IPS-NIHi11 (cell line): ENCODE measurements at regions not wholly inside any gene's neighbourhood (a gene's known extent, or its start where the extent isn't known, plus 50 kb on each side); places are given as distances from the start of the nearest gene placed in this dataset.

ENCODE experiments used
- DNase-seq: peaks from one replicate; pipeline ENCODE4 v3.0.0; 2012; ENCODE audit warnings: mixed read lengths, low spot score

- no peak for DNase-seq
Measured at GRCh38 chr4:18571301-18571761, 549.8 kb upstream of the LCORL start.

GRCh38 chr4:18570370-18570769 is 548.8 kb upstream of the LCORL start:
- DNase-seq, result no peak

GRCh38 chr4:18568600-18568999 is 547.0 kb upstream of the LCORL start:
- no peak for DNase-seq

- DNase-seq, result no peak
Measured at GRCh38 chr4:18566970-18567799, 545.6 kb upstream of the LCORL start.

- DNase-seq, result no peak
Measured at GRCh38 chr4:18559492-18559891, 537.9 kb upstream of the LCORL start.

GRCh38 chr4:18556402-18556801 is 534.8 kb upstream of the LCORL start:
- DNase-seq, result no peak

- DNase-seq, result no peak
Measured at GRCh38 chr4:18540349-18540748, 518.8 kb upstream of the LCORL start.

- no peak for DNase-seq
Measured at GRCh38 chr4:18538121-18538520, 516.6 kb upstream of the LCORL start.

- DNase-seq, result peak; percentile 44
Measured at GRCh38 chr4:18536428-18536827, 514.9 kb upstream of the LCORL start.

- no peak for DNase-seq
Measured at GRCh38 chr4:18535948-18536347, 514.4 kb upstream of the LCORL start.

GRCh38 chr4:18533262-18533775 is 511.8 kb upstream of the LCORL start:
- DNase-seq, result no peak

- no peak for DNase-seq
Measured at GRCh38 chr4:18531731-18532130, 510.2 kb upstream of the LCORL start.

GRCh38 chr4:18529482-18529881 is 507.9 kb upstream of the LCORL start:
- DNase-seq, result no peak

- no peak for DNase-seq
Measured at GRCh38 chr4:18524667-18525066, 503.1 kb upstream of the LCORL start.

GRCh38 chr4:18518098-18518497 is 496.5 kb upstream of the LCORL start:
- DNase-seq, result peak; percentile 9

- DNase-seq, result no peak
Measured at GRCh38 chr4:18513861-18514260, 492.3 kb upstream of the LCORL start.

- no peak for DNase-seq
Measured at GRCh38 chr4:18512718-18513117, 491.2 kb upstream of the LCORL start.

- no peak for DNase-seq
Measured at GRCh38 chr4:18511727-18512126, 490.2 kb upstream of the LCORL start.

GRCh38 chr4:18508786-18509185 is 487.2 kb upstream of the LCORL start:
- DNase-seq, result no peak

GRCh38 chr4:18480928-18481327 is 459.4 kb upstream of the LCORL start:
- DNase-seq, result no peak

GRCh38 chr4:18480342-18480741 is 458.8 kb upstream of the LCORL start:
- no peak for DNase-seq

- no peak for DNase-seq
Measured at GRCh38 chr4:18479825-18480224, 458.3 kb upstream of the LCORL start.

- no peak for DNase-seq
Measured at GRCh38 chr4:18463987-18464559, 442.5 kb upstream of the LCORL start.
